ENCODE measurements at regions not wholly inside any gene's neighbourhood (a gene's known extent, or its start where the extent isn't known, plus 50 kb on each side); places are given as distances from the start of the nearest gene placed in this dataset.

DNA sequence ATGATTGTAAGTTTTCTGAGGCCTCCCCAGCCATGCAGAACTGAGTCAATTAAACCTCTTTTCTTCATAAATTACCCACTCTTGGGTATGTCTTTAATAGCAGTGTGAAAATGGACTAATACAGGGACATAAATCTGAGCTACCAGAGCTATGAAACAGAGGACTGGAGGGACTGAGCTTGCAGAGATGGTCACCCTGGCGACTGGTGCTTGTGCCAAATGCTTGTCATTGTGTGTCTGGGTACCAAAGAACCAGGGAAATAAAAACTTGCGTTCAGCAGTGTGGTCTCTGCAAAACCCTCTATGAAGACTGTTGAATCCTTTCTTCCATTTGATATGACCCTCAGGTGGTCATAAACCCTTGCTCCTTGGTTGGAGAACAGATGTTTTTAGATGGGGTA, 105.1 kb upstream of the PRL start:
- TF ChIP-seq, protein P1, sequence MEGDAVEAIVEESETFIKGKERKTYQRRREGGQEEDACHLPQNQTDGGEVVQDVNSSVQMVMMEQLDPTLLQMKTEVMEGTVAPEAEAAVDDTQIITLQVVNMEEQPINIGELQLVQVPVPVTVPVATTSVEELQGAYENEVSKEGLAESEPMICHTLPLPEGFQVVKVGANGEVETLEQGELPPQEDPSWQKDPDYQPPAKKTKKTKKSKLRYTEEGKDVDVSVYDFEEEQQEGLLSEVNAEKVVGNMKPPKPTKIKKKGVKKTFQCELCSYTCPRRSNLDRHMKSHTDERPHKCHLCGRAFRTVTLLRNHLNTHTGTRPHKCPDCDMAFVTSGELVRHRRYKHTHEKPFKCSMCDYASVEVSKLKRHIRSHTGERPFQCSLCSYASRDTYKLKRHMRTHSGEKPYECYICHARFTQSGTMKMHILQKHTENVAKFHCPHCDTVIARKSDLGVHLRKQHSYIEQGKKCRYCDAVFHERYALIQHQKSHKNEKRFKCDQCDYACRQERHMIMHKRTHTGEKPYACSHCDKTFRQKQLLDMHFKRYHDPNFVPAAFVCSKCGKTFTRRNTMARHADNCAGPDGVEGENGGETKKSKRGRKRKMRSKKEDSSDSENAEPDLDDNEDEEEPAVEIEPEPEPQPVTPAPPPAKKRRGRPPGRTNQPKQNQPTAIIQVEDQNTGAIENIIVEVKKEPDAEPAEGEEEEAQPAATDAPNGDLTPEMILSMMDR (IDR thresholded peaks at IDR 0.05) = no peak
- no peak for TF ChIP-seq POLR2A (IDR thresholded peaks at IDR 0.05)

Data from right lobe of liver (tissue), 4 donors.